ENCODE measurements at regions not wholly inside any gene's neighbourhood (a gene's known extent, or its start where the extent isn't known, plus 50 kb on each side); places are given as distances from the start of the nearest gene placed in this dataset.

GRCh38 chr1:208595745-208596144, 351.6 kb upstream of the PLXNA2 start:
- TF ChIP-seq SIN3A (IDR thresholded peaks at IDR 0.05; ENCODE audit: borderline replicate concordance, insufficient read depth, low read length) (no peak), REST (IDR thresholded peaks at IDR 0.05; ENCODE audit: insufficient read depth in 1 of 2, low read depth in 2 of 2, low read length in 2 of 2) (no peak)

All from PFSK-1 (cell line).